HPDE6-E6E7 (cell line): ENCODE measurements at regions not wholly inside any gene's neighbourhood (a gene's known extent, or its start where the extent isn't known, plus 50 kb on each side); places are given as distances from the start of the nearest gene placed in this dataset.

Experiments used
- DNase-seq: peaks from one replicate; pipeline ENCODE4 v3.0.0; 2011; ENCODE audit warnings: missing footprints; ENCODE audit errors: extremely low spot score

GRCh38 chr12:65546528-65546927, 268.0 kb downstream of the MSRB3 start:
- DNase-seq, result no peak

GRCh38 chr12:65556676-65557437, 267.4 kb upstream of the HMGA2 start:
- DNase-seq, result peak; percentile 93

GRCh38 chr12:65557438-65558181, 266.7 kb upstream of the HMGA2 start:
- DNase-seq, result no peak

- DNase-seq, result no peak
Observed at GRCh38 chr12:65560286-65560685, 264.0 kb upstream of the HMGA2 start.

- DNase-seq, result no peak
Observed at GRCh38 chr12:65561798-65562382, 262.4 kb upstream of the HMGA2 start.

- DNase-seq, result peak; percentile 26
Observed at GRCh38 chr12:65565601-65566560, 258.4 kb upstream of the HMGA2 start.

GRCh38 chr12:65566751-65567150, 257.5 kb upstream of the HMGA2 start:
- no peak for DNase-seq

- DNase-seq, result no peak
Observed at GRCh38 chr12:65567820-65568219, 256.5 kb upstream of the HMGA2 start.

GRCh38 chr12:65568517-65568916, 255.8 kb upstream of the HMGA2 start:
- DNase-seq, result peak; percentile 29

GRCh38 chr12:65570451-65571130, 253.7 kb upstream of the HMGA2 start:
- no peak for DNase-seq

- no peak for DNase-seq
Observed at GRCh38 chr12:65574867-65575266, 249.4 kb upstream of the HMGA2 start.

- DNase-seq, result no peak
Observed at GRCh38 chr12:65584016-65584415, 240.3 kb upstream of the HMGA2 start.

- DNase-seq, result no peak
Observed at GRCh38 chr12:65585648-65586602, 238.4 kb upstream of the HMGA2 start.

GRCh38 chr12:65586796-65587195, 237.5 kb upstream of the HMGA2 start:
- no peak for DNase-seq

- no peak for DNase-seq
Observed at GRCh38 chr12:65590318-65590717, 234.0 kb upstream of the HMGA2 start.

GRCh38 chr12:65592416-65592815, 231.9 kb upstream of the HMGA2 start:
- no peak for DNase-seq

- DNase-seq, result no peak
Observed at GRCh38 chr12:65593239-65593701, 231.0 kb upstream of the HMGA2 start.

- DNase-seq, result no peak
Observed at GRCh38 chr12:65594409-65594808, 229.9 kb upstream of the HMGA2 start.

GRCh38 chr12:65595016-65595560, 229.2 kb upstream of the HMGA2 start:
- no peak for DNase-seq
